Osteoblast (primary cell): ENCODE measurements at regions not wholly inside any gene's neighbourhood (a gene's known extent, or its start where the extent isn't known, plus 50 kb on each side); places are given as distances from the start of the nearest gene placed in this dataset.

Source experiments
- DNase-seq: peaks from one replicate; pipeline ENCODE4 v3.0.0; 2011; ENCODE audit warnings: low spot score, mixed read lengths; ENCODE audit not compliant: insufficient read length; ENCODE audit errors: missing footprints
- H2AFZ ChIP-seq: 2 replicates; pipeline ENCODE4 v1.6.0; 2011; ENCODE audit warnings: mild to moderate bottlenecking, low read length
- H3K27ac ChIP-seq: 2 replicates; pipeline ENCODE4 v1.5.1; 2011; ENCODE audit warnings: mild to moderate bottlenecking, low read depth, low read length, moderate library complexity
- H3K27me3 ChIP-seq: 2 replicates; pipeline ENCODE4 v1.6.0; 2012; ENCODE audit warnings: mild to moderate bottlenecking, control low read depth, inconsistent platforms, low read length, moderate library complexity; ENCODE audit not compliant: insufficient read depth
- H3K36me3 ChIP-seq: 2 replicates; pipeline ENCODE4 v1.5.1; 2011; ENCODE audit warnings: mild to moderate bottlenecking, low read length, control low read depth, moderate library complexity; ENCODE audit not compliant: insufficient read depth
- H3K4me1 ChIP-seq: 2 replicates; pipeline ENCODE4 v1.5.1; 2011; ENCODE audit warnings: mild to moderate bottlenecking, low read length, control low read depth, moderate library complexity; ENCODE audit not compliant: insufficient read depth
- H3K4me2 ChIP-seq: 2 replicates; pipeline ENCODE4 v1.6.0; 2011; ENCODE audit warnings: mild to moderate bottlenecking, low read length; ENCODE audit not compliant: insufficient read depth
- H3K4me3 ChIP-seq: fragments of 200-600 bp; sonication (generic); 3 replicates; pipeline ENCODE4 v1.5.1; 2012; ENCODE audit warnings: mild to moderate bottlenecking, low read length, inconsistent platforms; ENCODE audit not compliant: insufficient read depth
- H3K79me2 ChIP-seq: 2 replicates; pipeline ENCODE4 v1.6.0; 2012; ENCODE audit warnings: mild to moderate bottlenecking, low read length, control low read depth, inconsistent platforms; ENCODE audit not compliant: insufficient read depth
- H3K9me3 ChIP-seq: 2 replicates; pipeline ENCODE4 v1.5.1; 2011; ENCODE audit warnings: low read depth, low read length, control low read depth
- H4K20me1 ChIP-seq: 2 replicates; pipeline ENCODE4 v1.6.0; 2012; ENCODE audit warnings: mild to moderate bottlenecking, low read length, control low read depth; ENCODE audit not compliant: insufficient read depth
- CTCF ChIP-seq: IDR thresholded peaks from 2 replicates; pipeline ENCODE4 v1.5.1; 2011; ENCODE audit warnings: mild to moderate bottlenecking, low read depth, low read length, moderate library complexity; ENCODE audit errors: extremely low read depth

GRCh38 chr3:72227486-72228070 lies 442.6 kb upstream of the PROK2 start:
- DNase-seq, result no peak
- Histone ChIP-seq H4K20me1 (no peaks in the 10 kb centered on the region), H3K27ac (no peak overlapping the region), H3K36me3 (no peaks in the 10 kb centered on the region), H3K27me3 (no peaks in the 10 kb centered on the region), H3K9me3 (no peaks in the 10 kb centered on the region), H3K4me3 (no peak overlapping the region), H3K79me2 (no peaks in the 10 kb centered on the region), H3K4me1 (peaks cover 10% of the 10 kb centered on the region), H2AFZ (no peak overlapping the region), H3K4me2 (peak overlapping the region; percentile 21)
- no peak for TF ChIP-seq CTCF

GRCh38 chr3:72224804-72225509 lies 440.0 kb upstream of the PROK2 start:
- H2AFZ ChIP-seq, result no peak overlapping the region
- H3K9me3 ChIP-seq, result no peaks in the 10 kb centered on the region
- no peak for DNase-seq
- no peaks in the 10 kb centered on the region for H3K79me2 ChIP-seq
- TF ChIP-seq CTCF, result no peak
- H3K36me3 ChIP-seq, result no peaks in the 10 kb centered on the region
- H4K20me1 ChIP-seq, result no peaks in the 10 kb centered on the region
- H3K27ac ChIP-seq, result no peak overlapping the region
- peaks cover 10% of the 10 kb centered on the region for H3K4me1 ChIP-seq
- H3K4me3 ChIP-seq, result no peak overlapping the region
- no peaks in the 10 kb centered on the region for H3K27me3 ChIP-seq
- no peak overlapping the region for H3K4me2 ChIP-seq

- Histone ChIP-seq H3K4me2 (no peak overlapping the region), H4K20me1 (no peaks in the 10 kb centered on the region), H3K27ac (no peak overlapping the region), H3K36me3 (no peaks in the 10 kb centered on the region), H3K4me1 (peaks cover 10% of the 10 kb centered on the region), H2AFZ (no peak overlapping the region), H3K4me3 (no peak overlapping the region), H3K79me2 (no peaks in the 10 kb centered on the region), H3K27me3 (no peaks in the 10 kb centered on the region), H3K9me3 (no peaks in the 10 kb centered on the region)
- no peak for TF ChIP-seq CTCF
- no peak for DNase-seq
Measured at GRCh38 chr3:72223628-72224027, 438.7 kb upstream of the PROK2 start.

- no peak for TF ChIP-seq CTCF
- H3K4me2 ChIP-seq, result no peak overlapping the region
Measured at GRCh38 chr3:72223116-72223515, 438.2 kb upstream of the PROK2 start.

More at GRCh38 chr3:72223116-72223515, 438.2 kb upstream of the PROK2 start:
- Histone ChIP-seq H3K79me2 (no peaks in the 10 kb centered on the region), H3K36me3 (no peaks in the 10 kb centered on the region), H2AFZ (no peak overlapping the region), H3K4me1 (peaks cover 10% of the 10 kb centered on the region), H3K27me3 (no peaks in the 10 kb centered on the region), H3K4me3 (no peak overlapping the region), H3K9me3 (no peaks in the 10 kb centered on the region), H3K27ac (no peak overlapping the region), H4K20me1 (no peaks in the 10 kb centered on the region)
- no peak for DNase-seq
